Liver (tissue), 8 donors: ENCODE measurements at regions not wholly inside any gene's neighbourhood (a gene's known extent, or its start where the extent isn't known, plus 50 kb on each side); places are given as distances from the start of the nearest gene placed in this dataset.

Source experiments
- DNase-seq: peaks from one replicate; pipeline ENCODE4 v3.0.0-alpha.2; 2017; ENCODE audit warnings: low spot score
- H3K27ac ChIP-seq, 2 donors: one replicate each; pipeline ENCODE4 v1.7.0; 2013; ENCODE audit warnings: inconsistent platforms in 2 of 2, low read length in 2 of 2, control low read depth in 1 of 2, low read depth in 1 of 2, mild to moderate bottlenecking in 1 of 2
- H3K27me3 ChIP-seq, 4 donors: one replicate each; pipeline versions ENCODE4 v1.6.1 to v1.7.0; 2013; ENCODE audit warnings: low read length in 3 of 4, inconsistent platforms in 1 of 4, mild to moderate bottlenecking in 1 of 4, moderate library complexity in 1 of 4; ENCODE audit not compliant: control insufficient read depth in 4 of 4, insufficient read depth in 4 of 4
- H3K36me3 ChIP-seq, 4 donors: one replicate each; pipeline versions ENCODE4 v1.6.1 to v1.7.0; 2013; ENCODE audit warnings: low read length in 3 of 4, mild to moderate bottlenecking in 3 of 4, low read depth in 1 of 4, moderate library complexity in 1 of 4; ENCODE audit not compliant: control insufficient read depth in 4 of 4, insufficient read depth in 3 of 4
- H3K4me1 ChIP-seq, 4 donors: one replicate each; pipeline versions ENCODE4 v1.6.1 to v1.7.0; 2013; ENCODE audit warnings: low read length in 3 of 4, mild to moderate bottlenecking in 3 of 4, moderate library complexity in 1 of 4; ENCODE audit not compliant: control insufficient read depth in 4 of 4, insufficient read depth in 4 of 4
- H3K4me3 ChIP-seq, 3 donors: one replicate each; pipeline versions ENCODE4 v1.6.1 to v1.7.0; 2013; ENCODE audit warnings: low read length in 3 of 3, control low read depth in 1 of 3, low read depth in 1 of 3, mild to moderate bottlenecking in 1 of 3
- H3K9ac ChIP-seq, 2 donors: one replicate each; pipeline ENCODE4 v1.7.0; 2013; ENCODE audit warnings: low read length in 2 of 2, mild to moderate bottlenecking in 2 of 2, moderate library complexity in 2 of 2, control low read depth in 1 of 2, low read depth in 1 of 2
- H3K9me3 ChIP-seq, 4 donors: one replicate each; pipeline versions ENCODE4 v1.6.1 to v1.7.0; 2013; ENCODE audit warnings: low read length in 3 of 4; ENCODE audit not compliant: control insufficient read depth in 4 of 4
- ATF3 ChIP-seq: IDR thresholded peaks from 2 replicates; pipeline ENCODE4 v1.6.1; 2016; ENCODE audit warnings: antibody characterized with exemption
- CTCF ChIP-seq: fragments of 150-350 bp; IDR thresholded peaks from 2 replicates; pipeline ENCODE4 v1.5.1; 2017; ENCODE audit warnings: improper control_type of control experiment, low read depth, low read length; ENCODE audit not compliant: missing input control
- EGR1 ChIP-seq, 2 donors: IDR thresholded peaks; 2 replicates each; pipeline ENCODE4 v1.6.1; 2016 to 2018; ENCODE audit warnings: antibody characterized with exemption in 2 of 2, low read depth in 2 of 2
- FOXA1 ChIP-seq: IDR thresholded peaks from 2 replicates; pipeline ENCODE4 v1.6.1; 2016; ENCODE audit warnings: antibody characterized with exemption
- FOXA2 ChIP-seq: IDR thresholded peaks from 2 replicates; pipeline ENCODE4 v1.6.1; 2016; ENCODE audit warnings: antibody characterized with exemption
- GABPA ChIP-seq, 2 donors: IDR thresholded peaks in 1 of 2; conservative IDR thresholded peaks in 1 of 2; 2 replicates each; pipeline ENCODE4 v1.6.1; 2016; ENCODE audit warnings: antibody characterized with exemption in 2 of 2, mild to moderate bottlenecking in 1 of 2, moderate library complexity in 1 of 2
- HNF4A ChIP-seq, 2 donors: conservative IDR thresholded peaks; 2 replicates each; pipeline ENCODE4 v1.6.1; 2016; ENCODE audit warnings: antibody characterized with exemption in 2 of 2, mild to moderate bottlenecking in 2 of 2
- HNF4G ChIP-seq: IDR thresholded peaks from 2 replicates; pipeline ENCODE4 v1.6.1; 2016; ENCODE audit warnings: antibody characterized with exemption
- JUND ChIP-seq, 2 donors: IDR thresholded peaks; 2 replicates each; pipeline ENCODE4 v1.6.1; 2016; ENCODE audit warnings: antibody characterized with exemption in 2 of 2
- MAX ChIP-seq: IDR thresholded peaks from 2 replicates; pipeline ENCODE4 v1.6.1; 2016; ENCODE audit warnings: antibody characterized with exemption
- NR2F2 ChIP-seq: IDR thresholded peaks from 2 replicates; pipeline ENCODE4 v1.6.1; 2016; ENCODE audit warnings: antibody characterized with exemption
- RAD21 ChIP-seq, 2 donors: IDR thresholded peaks; 2 replicates each; pipeline ENCODE4 v1.6.1; 2016; ENCODE audit warnings: antibody characterized with exemption in 2 of 2, mild to moderate bottlenecking in 2 of 2
- REST ChIP-seq: IDR thresholded peaks from 2 replicates; pipeline ENCODE4 v1.6.1; 2016; ENCODE audit warnings: antibody characterized with exemption, mild to moderate bottlenecking
- RXRA ChIP-seq, 2 donors: IDR thresholded peaks; 2 replicates each; pipeline ENCODE4 v1.6.1; 2017 to 2018; ENCODE audit warnings: antibody characterized with exemption in 2 of 2, mild to moderate bottlenecking in 1 of 2
- SP1 ChIP-seq: IDR thresholded peaks from 2 replicates; pipeline ENCODE4 v1.6.1; 2018; ENCODE audit warnings: antibody characterized with exemption, mild to moderate bottlenecking
- TAF1 ChIP-seq: conservative IDR thresholded peaks from 2 replicates; pipeline ENCODE4 v1.6.1; 2016; ENCODE audit warnings: antibody characterized with exemption, mild to moderate bottlenecking
- YY1 ChIP-seq: IDR thresholded peaks from 2 replicates; pipeline ENCODE4 v1.6.1; 2016; ENCODE audit warnings: antibody characterized with exemption, mild to moderate bottlenecking
- ZBTB33 ChIP-seq: IDR thresholded peaks from 2 replicates; pipeline ENCODE4 v1.6.1; 2016; ENCODE audit warnings: antibody characterized with exemption
- WGBS: extraction: QIAGEN DNeasy Blood & Tissue Kit; methylation state at CpG from one replicate; pipeline ENCODE4 v1.1.7; 2013; 5-methylcytosine and 5-hydroxymethylcytosine counted together
- donor health status: healthy.
- donor health status: healthy.
- donor health status: healthy.
- donor health status: healthy.
- donor health status: healthy.

- DNase-seq, result no peak
- WGBS, result 80% methylated on average over 3 of the region's 3 CpGs
- TF ChIP-seq EGR1 (IDR thresholded peaks at IDR 0.05; ENCODE audit: low read depth in 2 of 2), result no peak
- TF ChIP-seq TAF1, result no peak
- no peak for TF ChIP-seq NR2F2
- TF ChIP-seq FOXA2, result no peak
- TF ChIP-seq HNF4A (conservative IDR thresholded peaks at IDR 0.05), result no peak
- no peak for TF ChIP-seq YY1
- TF ChIP-seq RXRA (IDR thresholded peaks at IDR 0.05), result no peak
- no peak for TF ChIP-seq RAD21 (IDR thresholded peaks at IDR 0.05)
- TF ChIP-seq GABPA (IDR thresholded peaks at IDR 0.05 in 1 of 2, conservative IDR thresholded peaks at IDR 0.05 in 1 of 2), result no peak
- TF ChIP-seq REST, result no peak
- no peak for TF ChIP-seq SP1
- TF ChIP-seq ATF3, result no peak
- no peak for TF ChIP-seq ZBTB33
- no peak for TF ChIP-seq CTCF
- no peak for TF ChIP-seq FOXA1
- no peak for TF ChIP-seq JUND (IDR thresholded peaks at IDR 0.05)
- TF ChIP-seq MAX, result no peak
- no peak for TF ChIP-seq HNF4G
- Histone ChIP-seq H3K4me3 (no peak overlapping the region), H3K9me3 (no peaks in the 10 kb centered on the region), H3K4me1 (no peaks in the 10 kb centered on the region), H3K9ac (no peak overlapping the region), H3K27ac (no peak overlapping the region), H3K36me3 (no peaks in the 10 kb centered on the region), H3K27me3 (no peaks in the 10 kb centered on the region)
Observed at GRCh38 chr2:224159345-224159928, 120.4 kb upstream of the SERPINE2 start.
